Activated CD4-positive, alpha-beta T cell treated with anti-CD3 and anti-CD28 coated beads for 36 hours (primary cell): ENCODE measurements at regions not wholly inside any gene's neighbourhood (a gene's known extent, or its start where the extent isn't known, plus 50 kb on each side); places are given as distances from the start of the nearest gene placed in this dataset.

Experiments
- ATAC-seq: fragments of 200-7000 bp; cut with Tn5 transposase; one replicate; pipeline ENCODE4 v1.10.0; 2021; ENCODE audit warnings: mild to moderate bottlenecking, moderate library complexity
- CTCF ChIA-PET: fragments of 350-600 bp; sonication (Branson Sonifier 250); formaldehyde crosslinking; loops from one replicate; lab custom pipeline; 2021; ENCODE audit warnings: antibody characterized with exemption; lab: Charles Lee
- POLR2A ChIA-PET: fragments of 350-600 bp; sonication (Branson Sonifier 250); formaldehyde crosslinking; loops from one replicate; lab custom pipeline; 2021; ENCODE audit warnings: antibody characterized with exemption, inconsistent platforms; lab: Charles Lee
- DNase-seq: peaks from one replicate; pipeline ENCODE4 v3.0.0-alpha.2; 2020
- H3K27ac Mint-ChIP-seq: one replicate; pipeline ENCODE4 v1.8.0; 2021; ENCODE audit warnings: mixed read lengths
- H3K27me3 Mint-ChIP-seq: one replicate; pipeline ENCODE4 v1.8.0; 2021; ENCODE audit warnings: mixed read lengths
- H3K36me3 Mint-ChIP-seq: one replicate; pipeline ENCODE4 v1.8.0; 2021; ENCODE audit warnings: low read depth, mixed read lengths
- H3K4me1 Mint-ChIP-seq: one replicate; pipeline ENCODE4 v1.8.0; 2021; ENCODE audit warnings: mixed read lengths
- H3K4me3 Mint-ChIP-seq: one replicate; pipeline ENCODE4 v1.8.0; 2021; ENCODE audit warnings: mild to moderate bottlenecking, moderate library complexity, mixed read lengths
- H3K9me3 Mint-ChIP-seq: one replicate; pipeline ENCODE4 v1.8.0; 2021; ENCODE audit warnings: low read depth, mixed read lengths
- intact Hi-C, 2 experiments: fragments of 100-400 bp; cut with DNase I in 1 of 2; cut with micrococcal nuclease in 1 of 2; formaldehyde crosslinking; loops; one replicate each; pipeline versions ENCODE4 v1.14.2 to v1.15.1; 2022 to 2024; cut with DNase I, micrococcal nuclease

DNA sequence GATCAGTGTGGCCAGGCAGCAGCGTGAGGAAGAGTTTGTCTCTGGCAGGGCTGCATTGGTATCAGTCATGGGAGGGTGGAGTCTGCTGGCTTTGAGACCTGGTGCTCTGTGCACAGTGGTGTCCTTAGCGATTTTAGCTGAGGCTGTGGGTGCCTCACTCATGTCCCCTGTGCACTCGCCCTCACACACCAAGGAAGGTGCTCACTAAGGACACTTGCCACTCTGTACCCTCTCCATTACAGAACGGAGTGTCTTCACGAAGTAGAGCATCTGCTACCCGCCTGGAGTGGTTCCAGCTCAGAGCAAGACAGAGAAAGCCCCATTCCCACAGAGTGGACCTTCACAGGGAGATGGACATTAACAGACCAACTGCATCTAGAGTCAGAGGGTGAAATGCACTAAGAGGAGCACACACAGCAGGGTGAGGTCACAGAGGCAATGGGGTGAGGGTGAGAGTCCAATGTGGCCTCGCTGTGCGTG is 117.9 kb downstream of the MATN1 start:
- ChIA-PET CTCF (no interaction called here), POLR2A (no interaction called here)
- no peaks in the 10 kb centered on the region for H3K9me3 Mint-ChIP-seq
- intact Hi-C loops, result no loop called here
- no peaks in the 10 kb centered on the region for H3K36me3 Mint-ChIP-seq
- peaks cover 3% of the 10 kb centered on the region for H3K27me3 Mint-ChIP-seq
- no peak overlapping the region for H3K4me3 Mint-ChIP-seq
- no peaks in the 10 kb centered on the region for H3K4me1 Mint-ChIP-seq
- ATAC-seq, result no peak
- DNase-seq, result no peak
- no peak overlapping the region for H3K27ac Mint-ChIP-seq

DNA sequence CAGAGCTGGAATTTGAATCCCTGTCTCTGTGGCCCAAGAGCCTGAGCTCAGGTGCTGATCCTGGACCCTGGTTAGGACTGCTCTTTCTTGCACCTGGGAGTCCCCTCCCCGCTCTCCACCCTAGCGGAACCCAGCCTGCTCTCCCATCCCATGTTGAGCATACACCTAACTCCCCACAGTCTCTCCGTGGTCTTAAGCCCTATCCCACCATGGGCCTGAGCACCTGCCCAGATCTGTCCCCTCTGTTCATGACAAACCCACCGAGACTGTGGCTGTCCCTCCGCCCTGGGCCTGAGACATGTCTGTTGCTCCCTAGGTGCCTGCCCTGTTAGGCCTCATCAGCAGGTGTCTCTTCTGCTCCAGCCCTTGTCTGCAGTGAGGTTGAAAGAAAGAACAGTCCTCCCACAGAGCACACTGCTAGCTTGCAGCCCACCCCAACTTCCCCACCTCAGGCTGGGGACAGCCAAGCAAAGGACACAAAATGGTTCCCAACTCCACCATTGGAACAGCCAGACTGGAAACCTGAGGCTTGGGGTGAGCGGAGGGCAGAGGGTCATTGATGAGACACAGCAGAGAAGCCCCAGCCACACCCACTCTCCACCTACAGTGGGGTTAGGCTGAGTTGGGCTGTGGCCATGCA is 118.5 kb downstream of the MATN1 start:
- ATAC-seq, result no peak
- Mint-ChIP-seq H3K4me1 (no peaks in the 10 kb centered on the region), H3K27me3 (peaks cover 3% of the 10 kb centered on the region), H3K27ac (no peak overlapping the region), H3K4me3 (no peak overlapping the region), H3K36me3 (no peaks in the 10 kb centered on the region), H3K9me3 (no peaks in the 10 kb centered on the region)
- POLR2A ChIA-PET, result no interaction called here
- intact Hi-C loops, result no loop called here
- no peak for DNase-seq
- CTCF ChIA-PET, result no interaction called here

- ChIA-PET CTCF (no interaction called here), POLR2A (no interaction called here)
- Mint-ChIP-seq H3K27me3 (no peaks in the 10 kb centered on the region), H3K4me1 (no peaks in the 10 kb centered on the region), H3K4me3 (no peak overlapping the region), H3K9me3 (no peaks in the 10 kb centered on the region), H3K36me3 (no peaks in the 10 kb centered on the region), H3K27ac (no peak overlapping the region)
- DNase-seq, result no peak
- ATAC-seq, result no peak
- intact Hi-C loops, result no loop called here
Observed at GRCh38 chr1:30603081-30603858, 120.1 kb downstream of the MATN1 start.

- H3K27me3 Mint-ChIP-seq, result peaks cover 4% of the 10 kb centered on the region
- H3K4me1 Mint-ChIP-seq, result no peaks in the 10 kb centered on the region
- H3K9me3 Mint-ChIP-seq, result no peaks in the 10 kb centered on the region
- H3K36me3 Mint-ChIP-seq, result no peaks in the 10 kb centered on the region
- no peak for DNase-seq
- H3K27ac Mint-ChIP-seq, result no peak overlapping the region
- no peak overlapping the region for H3K4me3 Mint-ChIP-seq
- intact Hi-C loops, result no loop called here
- CTCF ChIA-PET, result no interaction called here
- ATAC-seq, result no peak
- POLR2A ChIA-PET, result no interaction called here
Observed at GRCh38 chr1:30601316-30602085, 121.9 kb downstream of the MATN1 start.

DNA sequence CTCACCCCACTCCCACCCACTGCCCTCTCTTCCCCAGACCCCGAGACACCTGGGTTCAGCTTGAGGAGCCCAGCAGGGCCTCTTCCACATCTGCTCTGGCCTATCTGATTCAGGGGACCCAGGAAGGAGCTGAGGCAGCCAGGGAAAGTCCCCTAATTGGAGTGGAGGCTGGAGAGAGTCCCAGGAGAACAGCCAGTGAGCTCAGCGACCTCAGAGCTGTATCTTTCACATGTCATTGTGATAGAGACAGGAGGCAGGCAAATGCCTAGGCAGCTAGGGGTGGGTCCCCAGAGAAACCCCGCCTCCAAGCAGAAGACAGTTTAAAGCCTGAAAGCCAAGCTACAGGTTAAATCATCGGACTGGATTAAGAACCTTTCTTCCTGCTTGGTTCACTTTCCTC is 122.7 kb downstream of the MATN1 start:
- intact Hi-C loops, result no loop called here
- no peak for ATAC-seq
- H3K36me3 Mint-ChIP-seq, result no peaks in the 10 kb centered on the region
- CTCF ChIA-PET, result interaction anchor here (0.9 kb wide), 1 partner anchor 62 kb away, joined by 3 read pairs; no protein-coding TSS in a partner anchor
- peaks cover 4% of the 10 kb centered on the region for H3K27me3 Mint-ChIP-seq
- DNase-seq, result no peak
- no peak overlapping the region for H3K27ac Mint-ChIP-seq
- no peaks in the 10 kb centered on the region for H3K9me3 Mint-ChIP-seq
- POLR2A ChIA-PET, result no interaction called here
- no peak overlapping the region for H3K4me3 Mint-ChIP-seq
- no peaks in the 10 kb centered on the region for H3K4me1 Mint-ChIP-seq

GRCh38 chr1:30600258-30600657 is 123.1 kb downstream of the MATN1 start:
- Mint-ChIP-seq H3K9me3 (no peaks in the 10 kb centered on the region), H3K36me3 (no peaks in the 10 kb centered on the region), H3K4me3 (no peak overlapping the region), H3K4me1 (no peaks in the 10 kb centered on the region), H3K27me3 (peaks cover 4% of the 10 kb centered on the region), H3K27ac (no peak overlapping the region)
- no peak for DNase-seq
- ChIA-PET POLR2A (no interaction called here), CTCF (interaction anchor here (0.5 to 0.9 kb wide), 2 partner anchors 62 to 85 kb away, joined by 3 read pairs; no protein-coding TSS in a partner anchor)
- ATAC-seq, result no peak
- intact Hi-C loops, result no loop called here

- Mint-ChIP-seq H3K4me3 (no peak overlapping the region), H3K27me3 (peaks cover 6% of the 10 kb centered on the region), H3K36me3 (no peaks in the 10 kb centered on the region), H3K27ac (no peak overlapping the region), H3K9me3 (no peaks in the 10 kb centered on the region), H3K4me1 (no peaks in the 10 kb centered on the region)
- no peak for DNase-seq
- CTCF ChIA-PET, result interaction anchor here (0.5 kb wide), 1 partner anchor 85 kb away, joined by 3 read pairs; no protein-coding TSS in a partner anchor
- no peak for ATAC-seq
- intact Hi-C loops, result no loop called here
- POLR2A ChIA-PET, result no interaction called here
Observed at GRCh38 chr1:30599721-30600120, 123.7 kb downstream of the MATN1 start.

DNA sequence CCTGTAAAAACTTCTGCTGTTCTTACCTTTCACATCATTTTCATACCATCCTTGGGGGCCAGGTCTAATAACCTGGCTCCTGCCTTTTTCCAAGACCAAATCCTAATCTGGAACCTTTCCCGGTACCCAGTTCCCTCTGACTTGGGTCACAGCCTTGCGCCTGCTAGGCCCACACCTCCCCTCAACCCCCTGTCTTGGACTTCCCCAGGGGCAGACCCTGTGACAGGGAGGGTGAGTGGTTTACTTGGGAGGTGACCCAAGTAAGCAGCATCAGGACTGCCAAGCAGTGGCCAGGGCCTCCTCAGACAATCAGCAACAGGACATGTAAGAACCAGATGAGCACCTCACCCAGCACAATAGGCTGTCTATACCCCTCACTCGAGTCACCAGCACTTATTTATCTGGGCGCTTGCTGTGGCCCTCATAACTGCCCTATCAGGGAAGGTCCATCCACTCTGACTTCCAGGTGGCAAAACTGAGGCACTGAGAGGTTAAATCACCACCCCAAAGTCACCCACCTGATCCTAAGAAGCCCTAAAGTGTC is 124.7 kb downstream of the MATN1 start:
- ChIA-PET CTCF (no interaction called here), POLR2A (no interaction called here)
- ATAC-seq (no peak), DNase-seq (no peak)
- Mint-ChIP-seq H3K4me3 (no peak overlapping the region), H3K36me3 (no peaks in the 10 kb centered on the region), H3K9me3 (no peaks in the 10 kb centered on the region), H3K27ac (no peak overlapping the region), H3K27me3 (peaks cover 8% of the 10 kb centered on the region), H3K4me1 (no peaks in the 10 kb centered on the region)
- intact Hi-C loops, result no loop called here

- Mint-ChIP-seq H3K4me3 (no peak overlapping the region), H3K36me3 (no peaks in the 10 kb centered on the region), H3K4me1 (no peaks in the 10 kb centered on the region), H3K9me3 (no peaks in the 10 kb centered on the region), H3K27ac (no peak overlapping the region), H3K27me3 (peaks cover 12% of the 10 kb centered on the region)
- no peak for DNase-seq
- intact Hi-C loops, result no loop called here
- ATAC-seq, result no peak
- ChIA-PET POLR2A (no interaction called here), CTCF (no interaction called here)
Observed at GRCh38 chr1:30597711-30598110, 125.7 kb downstream of the MATN1 start.

GRCh38 chr1:30596891-30597290 is 126.5 kb downstream of the MATN1 start:
- H3K27ac Mint-ChIP-seq, result no peak overlapping the region
- no peak for ATAC-seq

DNA sequence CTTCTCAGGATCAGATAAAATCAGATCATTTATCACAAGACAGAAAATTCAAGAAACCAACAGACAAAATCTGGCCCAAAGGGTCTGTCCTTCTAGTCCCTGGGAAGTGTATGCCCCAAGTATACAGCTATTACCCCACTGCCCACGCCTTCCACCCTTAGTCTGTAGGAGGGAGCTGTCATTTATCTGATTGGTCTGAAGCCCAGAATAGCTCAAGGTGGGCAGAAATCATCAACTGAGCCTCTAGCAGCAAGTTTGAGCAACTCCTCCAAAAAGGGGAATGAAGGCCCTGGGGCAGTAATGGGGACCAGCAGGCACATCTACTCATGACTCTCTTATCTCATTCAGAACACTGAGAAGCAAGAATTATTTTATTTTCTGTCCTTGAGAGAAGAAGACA is 126.9 kb downstream of the MATN1 start:
- Mint-ChIP-seq H3K36me3 (no peaks in the 10 kb centered on the region), H3K27me3 (peaks cover 20% of the 10 kb centered on the region), H3K4me1 (no peaks in the 10 kb centered on the region), H3K4me3 (no peak overlapping the region), H3K27ac (no peak overlapping the region), H3K9me3 (peaks cover 2% of the 10 kb centered on the region)
- POLR2A ChIA-PET, result interaction anchor here (0.6 kb wide), 1 partner anchor 33 kb away, joined by 3 read pairs; no protein-coding TSS in a partner anchor
- DNase-seq (no peak), ATAC-seq (no peak)
- intact Hi-C loops, result no loop called here
- CTCF ChIA-PET, result no interaction called here

More at GRCh38 chr1:30596891-30597290, 126.5 kb downstream of the MATN1 start:
- ChIA-PET CTCF (no interaction called here), POLR2A (interaction anchor here (0.6 kb wide), 1 partner anchor 32 kb away, joined by 3 read pairs; no protein-coding TSS in a partner anchor)
- H3K4me1 Mint-ChIP-seq, result no peaks in the 10 kb centered on the region
- intact Hi-C loops, result no loop called here
- no peak overlapping the region for H3K4me3 Mint-ChIP-seq
- H3K36me3 Mint-ChIP-seq, result no peaks in the 10 kb centered on the region
- H3K9me3 Mint-ChIP-seq, result peaks cover 2% of the 10 kb centered on the region
- peaks cover 17% of the 10 kb centered on the region for H3K27me3 Mint-ChIP-seq
- DNase-seq, result no peak
